ENCODE measurements at regions not wholly inside any gene's neighbourhood (a gene's known extent, or its start where the extent isn't known, plus 50 kb on each side); places are given as distances from the start of the nearest gene placed in this dataset.

DNA sequence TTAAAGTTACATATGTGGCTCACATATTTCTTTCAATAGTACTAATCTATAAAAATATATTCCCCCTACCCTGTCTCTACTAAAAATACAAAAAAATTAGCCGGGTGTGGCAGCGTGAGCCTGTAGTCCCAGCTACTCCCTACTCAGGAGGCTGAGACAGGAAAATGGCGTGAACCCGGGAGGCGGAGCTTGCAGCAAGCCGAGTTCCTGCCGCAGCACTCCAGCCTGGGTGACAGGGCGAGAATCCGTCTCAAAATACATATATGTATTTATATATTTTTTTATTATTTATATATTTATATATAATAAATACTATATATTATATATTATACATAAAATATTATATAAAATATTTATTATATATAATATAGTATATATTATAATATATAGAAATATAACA, 69.7 kb upstream of the GRM3 start:
- TF ChIP-seq, protein P1, sequence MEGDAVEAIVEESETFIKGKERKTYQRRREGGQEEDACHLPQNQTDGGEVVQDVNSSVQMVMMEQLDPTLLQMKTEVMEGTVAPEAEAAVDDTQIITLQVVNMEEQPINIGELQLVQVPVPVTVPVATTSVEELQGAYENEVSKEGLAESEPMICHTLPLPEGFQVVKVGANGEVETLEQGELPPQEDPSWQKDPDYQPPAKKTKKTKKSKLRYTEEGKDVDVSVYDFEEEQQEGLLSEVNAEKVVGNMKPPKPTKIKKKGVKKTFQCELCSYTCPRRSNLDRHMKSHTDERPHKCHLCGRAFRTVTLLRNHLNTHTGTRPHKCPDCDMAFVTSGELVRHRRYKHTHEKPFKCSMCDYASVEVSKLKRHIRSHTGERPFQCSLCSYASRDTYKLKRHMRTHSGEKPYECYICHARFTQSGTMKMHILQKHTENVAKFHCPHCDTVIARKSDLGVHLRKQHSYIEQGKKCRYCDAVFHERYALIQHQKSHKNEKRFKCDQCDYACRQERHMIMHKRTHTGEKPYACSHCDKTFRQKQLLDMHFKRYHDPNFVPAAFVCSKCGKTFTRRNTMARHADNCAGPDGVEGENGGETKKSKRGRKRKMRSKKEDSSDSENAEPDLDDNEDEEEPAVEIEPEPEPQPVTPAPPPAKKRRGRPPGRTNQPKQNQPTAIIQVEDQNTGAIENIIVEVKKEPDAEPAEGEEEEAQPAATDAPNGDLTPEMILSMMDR (IDR thresholded peaks at IDR 0.05), result no peak
- TF ChIP-seq POLR2AphosphoS5 (IDR thresholded peaks at IDR 0.05), result no peak

Data from breast epithelium (tissue), 3 donors.